Loucy (cell line): ENCODE measurements at regions not wholly inside any gene's neighbourhood (a gene's known extent, or its start where the extent isn't known, plus 50 kb on each side); places are given as distances from the start of the nearest gene placed in this dataset.

Experiments used
- H2AFZ ChIP-seq: fragments of 200-600 bp; sonication (generic); 2 replicates; pipeline ENCODE4 v1.6.0; 2016; ENCODE audit warnings: antibody characterized with exemption, mild to moderate bottlenecking, low read length, moderate library complexity
- H3F3A ChIP-seq: fragments of 200-600 bp; 2 replicates; pipeline ENCODE4 v1.6.0; 2016; ENCODE audit warnings: antibody characterized with exemption, low read depth, mild to moderate bottlenecking
- H3K27me3 ChIP-seq: fragments of 200-600 bp; sonication (generic); 2 replicates; pipeline ENCODE4 v1.6.1; 2014; ENCODE audit warnings: low read length, mild to moderate bottlenecking; ENCODE audit not compliant: insufficient read depth, poor library complexity, severe bottlenecking
- H3K36me3 ChIP-seq: fragments of 200-600 bp; sonication (generic); 2 replicates; pipeline ENCODE4 v1.6.1; 2016; ENCODE audit warnings: low read length; ENCODE audit not compliant: insufficient read depth
- H3K4me1 ChIP-seq: fragments of 200-600 bp; sonication (generic); 2 replicates; pipeline ENCODE4 v1.5.1; 2014; ENCODE audit warnings: low read length, mild to moderate bottlenecking; ENCODE audit not compliant: insufficient read depth, poor library complexity, severe bottlenecking
- H3K4me2 ChIP-seq: fragments of 200-600 bp; sonication (generic); 2 replicates; pipeline ENCODE4 v1.6.0; 2014; ENCODE audit warnings: antibody characterized with exemption, low read length, low read depth, mild to moderate bottlenecking; ENCODE audit not compliant: poor library complexity, severe bottlenecking
- H3K4me3 ChIP-seq: fragments of 200-600 bp; sonication (generic); 2 replicates; pipeline ENCODE4 v1.5.1; 2014; ENCODE audit warnings: low read length, mild to moderate bottlenecking, mixed read lengths; ENCODE audit not compliant: poor library complexity, severe bottlenecking
- H3K79me2 ChIP-seq: fragments of 200-600 bp; sonication (generic); 2 replicates; pipeline ENCODE4 v1.6.1; 2014; ENCODE audit warnings: low read length; ENCODE audit not compliant: insufficient read depth
- H3K9ac ChIP-seq: fragments of 200-600 bp; sonication (generic); 2 replicates; pipeline ENCODE4 v1.6.0; 2014; ENCODE audit warnings: mild to moderate bottlenecking, low read depth, low read length, moderate library complexity; ENCODE audit not compliant: poor library complexity, severe bottlenecking
- H3K9me2 ChIP-seq: fragments of 200-600 bp; sonication (generic); replicated peaks from 2 replicates; pipeline ENCODE4 v1.6.1; 2016; ENCODE audit warnings: low read depth, low read length, mixed read lengths
- H3K9me3 ChIP-seq: fragments of 200-600 bp; sonication (generic); 2 replicates; pipeline ENCODE4 v1.6.1; 2014; ENCODE audit warnings: mild to moderate bottlenecking, antibody characterized with exemption, low read length, low read depth; ENCODE audit not compliant: insufficient read depth
- H4K20me1 ChIP-seq: fragments of 200-600 bp; sonication (generic); 2 replicates; pipeline ENCODE4 v1.6.0; 2014; ENCODE audit warnings: antibody characterized with exemption, low read length, mild to moderate bottlenecking; ENCODE audit not compliant: insufficient read depth, poor library complexity, severe bottlenecking
- CTCF ChIP-seq: fragments of 200-600 bp; sonication (generic); conservative IDR thresholded peaks from 2 replicates; pipeline ENCODE4 v1.5.1; 2014; ENCODE audit warnings: mild to moderate bottlenecking, antibody characterized with exemption, low read length
- EZH2phosphoT487 ChIP-seq: fragments of 200-600 bp; IDR thresholded peaks from 2 replicates; pipeline ENCODE4 v1.6.1; 2018; ENCODE audit warnings: antibody characterized with exemption, mild to moderate bottlenecking, moderate library complexity, borderline replicate concordance

- H2AFZ ChIP-seq: no peak overlapping the region
- H3K4me3 ChIP-seq: no peak overlapping the region
- H3K27me3 ChIP-seq: no peaks in the 10 kb centered on the region
- no peak for TF ChIP-seq EZH2phosphoT487
- no peak for TF ChIP-seq CTCF
- H3K4me2 ChIP-seq: no peak overlapping the region
- no peak overlapping the region for H3K9ac ChIP-seq
- no peaks in the 10 kb centered on the region for H4K20me1 ChIP-seq
- H3K9me2 ChIP-seq: no peaks in the 10 kb centered on the region
- H3F3A ChIP-seq: no peaks in the 10 kb centered on the region
- H3K79me2 ChIP-seq: no peaks in the 10 kb centered on the region
- peaks cover 5% of the 10 kb centered on the region; the same call in 1 of the 2 replicates for H3K9me3 ChIP-seq
- no peaks in the 10 kb centered on the region for H3K4me1 ChIP-seq
- no peaks in the 10 kb centered on the region for H3K36me3 ChIP-seq
Measured at GRCh38 chr14:87388946-87389345, 604.0 kb downstream of the GALC start.

- H3K36me3 ChIP-seq: no peaks in the 10 kb centered on the region
Measured at GRCh38 chr14:87387806-87388205, 605.2 kb downstream of the GALC start.

GRCh38 chr14:87386524-87386923 lies 606.5 kb downstream of the GALC start:
- no peak overlapping the region for H3K4me2 ChIP-seq
- no peak for TF ChIP-seq CTCF
- no peak for TF ChIP-seq EZH2phosphoT487
- H3K9ac ChIP-seq: no peak overlapping the region
- no peaks in the 10 kb centered on the region for H3F3A ChIP-seq
- no peaks in the 10 kb centered on the region for H3K36me3 ChIP-seq
- H3K27me3 ChIP-seq: no peaks in the 10 kb centered on the region
- H4K20me1 ChIP-seq: no peaks in the 10 kb centered on the region
- H3K4me1 ChIP-seq: no peaks in the 10 kb centered on the region
- H2AFZ ChIP-seq: no peak overlapping the region
- H3K79me2 ChIP-seq: no peaks in the 10 kb centered on the region
- H3K4me3 ChIP-seq: no peak overlapping the region
- H3K9me3 ChIP-seq: peaks cover 15% of the 10 kb centered on the region; the same call in 1 of the 2 replicates
- no peaks in the 10 kb centered on the region for H3K9me2 ChIP-seq

More at GRCh38 chr14:87387806-87388205, 605.2 kb downstream of the GALC start:
- H2AFZ ChIP-seq: no peak overlapping the region
- H3K9me2 ChIP-seq: no peaks in the 10 kb centered on the region
- no peaks in the 10 kb centered on the region for H3K27me3 ChIP-seq
- H3K4me1 ChIP-seq: no peaks in the 10 kb centered on the region
- no peaks in the 10 kb centered on the region for H3F3A ChIP-seq
- H3K9me3 ChIP-seq: peaks cover 8% of the 10 kb centered on the region; the same call in 1 of the 2 replicates
- H3K79me2 ChIP-seq: no peaks in the 10 kb centered on the region
- no peak overlapping the region for H3K4me2 ChIP-seq
- no peak overlapping the region for H3K4me3 ChIP-seq
- no peak overlapping the region for H3K9ac ChIP-seq
- H4K20me1 ChIP-seq: no peaks in the 10 kb centered on the region
- TF ChIP-seq CTCF (no peak), EZH2phosphoT487 (no peak)
